ENCODE measurements at regions not wholly inside any gene's neighbourhood (a gene's known extent, or its start where the extent isn't known, plus 50 kb on each side); places are given as distances from the start of the nearest gene placed in this dataset.
A peak's percentile ranks its signal among the peaks of the same experiment; 100 is the strongest.

DNA sequence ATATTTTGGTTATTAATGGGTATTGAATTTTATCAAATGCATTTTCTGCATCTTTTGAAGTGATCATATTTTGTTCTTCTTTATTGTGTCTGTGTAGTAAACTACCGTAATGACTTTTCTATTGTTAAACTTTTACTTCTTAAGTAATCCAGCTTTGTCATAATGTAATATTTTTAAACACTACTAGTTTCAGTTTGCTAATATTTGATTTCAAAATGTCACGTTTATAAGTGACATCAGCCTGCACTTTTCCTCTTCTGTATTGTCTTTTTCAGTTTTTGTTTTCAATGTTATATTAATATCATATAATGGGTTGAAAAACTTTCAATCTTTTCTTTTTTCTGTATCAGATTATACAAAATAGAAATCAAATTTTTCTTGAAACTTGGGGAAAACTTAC, 71.6 kb upstream of the ANKRD1 start:
- WGBS, 3 donors: 53 to 78% (median 70%) methylated on average over 2 of the region's 2 CpGs
- TF ChIP-seq, protein P1, sequence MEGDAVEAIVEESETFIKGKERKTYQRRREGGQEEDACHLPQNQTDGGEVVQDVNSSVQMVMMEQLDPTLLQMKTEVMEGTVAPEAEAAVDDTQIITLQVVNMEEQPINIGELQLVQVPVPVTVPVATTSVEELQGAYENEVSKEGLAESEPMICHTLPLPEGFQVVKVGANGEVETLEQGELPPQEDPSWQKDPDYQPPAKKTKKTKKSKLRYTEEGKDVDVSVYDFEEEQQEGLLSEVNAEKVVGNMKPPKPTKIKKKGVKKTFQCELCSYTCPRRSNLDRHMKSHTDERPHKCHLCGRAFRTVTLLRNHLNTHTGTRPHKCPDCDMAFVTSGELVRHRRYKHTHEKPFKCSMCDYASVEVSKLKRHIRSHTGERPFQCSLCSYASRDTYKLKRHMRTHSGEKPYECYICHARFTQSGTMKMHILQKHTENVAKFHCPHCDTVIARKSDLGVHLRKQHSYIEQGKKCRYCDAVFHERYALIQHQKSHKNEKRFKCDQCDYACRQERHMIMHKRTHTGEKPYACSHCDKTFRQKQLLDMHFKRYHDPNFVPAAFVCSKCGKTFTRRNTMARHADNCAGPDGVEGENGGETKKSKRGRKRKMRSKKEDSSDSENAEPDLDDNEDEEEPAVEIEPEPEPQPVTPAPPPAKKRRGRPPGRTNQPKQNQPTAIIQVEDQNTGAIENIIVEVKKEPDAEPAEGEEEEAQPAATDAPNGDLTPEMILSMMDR (IDR thresholded peaks at IDR 0.05): no peak

DNA sequence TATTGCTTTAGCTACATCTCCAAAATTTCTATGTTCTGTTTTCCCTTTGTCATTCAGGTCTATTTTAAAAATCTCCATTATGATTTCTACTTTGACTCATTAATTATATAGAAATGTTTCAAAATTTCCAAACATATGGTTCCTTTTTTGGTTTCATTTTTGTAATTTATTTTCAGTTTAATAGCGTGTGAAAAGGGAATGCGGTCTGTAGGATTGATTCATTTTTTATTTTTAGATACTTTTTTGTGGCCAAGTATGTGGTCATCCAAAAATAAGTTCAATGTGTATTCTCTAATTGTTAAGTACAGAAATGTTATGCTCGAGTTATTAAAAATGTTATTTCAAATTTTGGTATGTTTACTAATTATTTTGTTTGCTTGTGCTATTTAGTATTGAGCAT, 72.5 kb upstream of the ANKRD1 start:
- Histone ChIP-seq H3K27me3 (ENCODE audit: insufficient read depth in 3 of 3, low read length in 2 of 3) (no peaks in the 10 kb centered on the region), H3K9me3 (no peaks in the 10 kb centered on the region), H3K4me1 (peaks cover 12% of the 10 kb centered on the region), H3K4me3 (peak overlapping the region; percentile 5), H3K27ac (no peak overlapping the region), H3K36me3 (ENCODE audit: insufficient read depth in 1 of 2, low read depth in 1 of 2) (no peaks in the 10 kb centered on the region)
- no peak for DNase-seq
- WGBS, 3 donors: 12 to 20% (median 16%) methylated on average over 3 of the region's 3 CpGs
- TF ChIP-seq, protein P1 (IDR thresholded peaks at IDR 0.05): no peak
- ATAC-seq: peak in 3 of 4 donors; percentile 57 to 87 (median 78)
- intact Hi-C loops (cut with DNase I): no loop called here

More for the DNA sequence above, 71.6 kb upstream of the ANKRD1 start:
- ATAC-seq: no peak
- Histone ChIP-seq H3K4me3 (no peak overlapping the region), H3K4me1 (peaks cover 12% of the 10 kb centered on the region), H3K27me3 (ENCODE audit: insufficient read depth in 3 of 3, low read length in 2 of 3) (no peaks in the 10 kb centered on the region), H3K27ac (no peak overlapping the region), H3K36me3 (ENCODE audit: insufficient read depth in 1 of 2, low read depth in 1 of 2) (no peaks in the 10 kb centered on the region), H3K9me3 (no peaks in the 10 kb centered on the region)
- no peak for DNase-seq
- intact Hi-C loops (cut with DNase I): no loop called here

DNA sequence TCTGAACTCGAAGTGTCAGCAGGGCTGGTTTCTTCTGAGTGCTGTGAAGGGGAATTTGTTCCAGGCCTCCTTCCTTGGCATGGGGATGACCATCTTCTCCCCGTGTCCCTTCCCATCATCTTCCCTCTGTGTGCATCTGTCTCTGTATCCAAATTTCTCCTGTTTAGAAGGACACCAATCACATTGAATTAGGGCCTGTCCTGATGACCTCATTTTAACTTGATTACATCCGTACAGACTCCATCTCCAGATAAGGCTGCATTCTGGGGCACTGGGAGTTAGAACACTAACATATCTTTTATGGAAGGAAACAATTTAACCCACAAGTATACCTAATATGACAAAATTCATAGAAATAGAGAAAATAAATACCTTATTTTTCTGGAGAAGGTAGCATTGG, 76.8 kb upstream of the ANKRD1 start:
- Histone ChIP-seq H3K36me3 (ENCODE audit: insufficient read depth in 1 of 2, low read depth in 1 of 2) (no peaks in the 10 kb centered on the region), H3K27ac (no peak overlapping the region), H3K27me3 (ENCODE audit: insufficient read depth in 3 of 3, low read length in 2 of 3) (no peaks in the 10 kb centered on the region), H3K4me1 (peaks cover 9% of the 10 kb centered on the region), H3K4me3 (no peak overlapping the region), H3K9me3 (no peaks in the 10 kb centered on the region)
- 75 to 79% (median 75%) methylated on average over 3 of the region's 3 CpGs for WGBS, 3 donors
- ATAC-seq (no peak), DNase-seq (no peak)
- intact Hi-C loops (cut with DNase I): no loop called here
- TF ChIP-seq, protein P1 (IDR thresholded peaks at IDR 0.05): no peak

DNA sequence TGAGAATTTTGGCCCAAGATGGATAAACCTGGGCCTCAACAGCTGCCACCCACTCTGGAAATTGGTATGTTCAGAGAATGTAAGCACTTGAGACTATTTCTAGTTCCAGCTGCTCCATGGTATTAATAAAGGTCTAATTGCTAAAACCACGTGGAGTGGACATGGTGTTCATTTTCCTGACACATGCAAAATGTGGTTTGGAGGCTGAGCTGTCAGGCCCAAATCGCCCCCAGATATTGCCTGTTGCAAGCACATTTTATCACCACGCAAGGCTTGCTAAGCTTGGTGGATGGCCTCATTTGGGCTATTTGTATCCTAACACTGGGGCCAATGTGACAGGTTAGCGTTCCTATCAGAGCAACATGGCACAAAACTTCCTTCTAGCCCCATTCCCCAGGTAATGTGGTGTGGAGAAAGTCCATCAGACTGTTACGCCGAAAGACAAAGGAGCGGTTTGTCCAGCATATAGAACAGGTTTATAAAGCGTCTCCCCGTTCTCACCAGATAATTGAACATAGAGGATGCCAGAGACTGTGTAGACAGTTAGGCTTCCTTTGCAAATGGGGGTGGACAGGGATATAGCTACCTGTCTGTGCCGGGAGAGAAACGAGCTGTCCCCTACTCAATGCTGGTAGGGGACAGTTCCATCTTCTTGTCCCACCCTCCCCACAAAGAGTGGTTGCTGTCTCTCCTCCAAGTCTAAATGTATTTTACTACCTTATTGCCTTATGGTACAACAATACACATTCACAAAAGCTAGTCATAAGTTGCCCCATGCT, 78.0 kb upstream of the ANKRD1 start:
- TF ChIP-seq, protein P1 (IDR thresholded peaks at IDR 0.05): no peak
- H3K9me3 ChIP-seq: no peaks in the 10 kb centered on the region
- ATAC-seq: no peak
- no peak overlapping the region for H3K4me3 ChIP-seq
- no peak for DNase-seq
- no peaks in the 10 kb centered on the region for H3K4me1 ChIP-seq
- H3K27me3 ChIP-seq (ENCODE audit: insufficient read depth in 3 of 3, low read length in 2 of 3): no peaks in the 10 kb centered on the region
- no peaks in the 10 kb centered on the region for H3K36me3 ChIP-seq (ENCODE audit: insufficient read depth in 1 of 2, low read depth in 1 of 2)
- no peak overlapping the region for H3K27ac ChIP-seq
- intact Hi-C loops (cut with DNase I): no loop called here
- WGBS, 3 donors: 85 to 93% (median 87%) methylated on average over 11 of the region's 11 CpGs

Measured in psoas muscle (tissue), 7 donors.